ENCODE measurements at regions not wholly inside any gene's neighbourhood (a gene's known extent, or its start where the extent isn't known, plus 50 kb on each side); places are given as distances from the start of the nearest gene placed in this dataset.

DNA sequence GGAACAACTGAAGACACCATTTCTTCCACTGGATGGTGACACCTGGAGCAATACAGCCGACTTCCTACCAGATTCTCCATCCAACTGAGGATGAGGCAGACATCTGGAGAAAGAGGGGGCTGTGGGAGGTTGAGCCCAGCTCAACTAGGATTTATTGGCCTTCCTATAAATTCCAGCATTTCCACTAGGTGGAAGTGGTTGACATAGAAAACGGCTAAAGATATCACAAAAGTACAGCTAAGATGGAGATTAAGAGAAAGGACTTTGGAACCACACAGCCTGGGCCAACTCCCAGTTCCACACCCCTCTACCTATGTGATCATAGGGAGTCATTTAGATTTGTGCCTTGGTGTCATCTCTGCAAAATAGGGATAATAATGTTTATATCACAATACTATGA is 61.3 kb upstream of the CAV2 start:
- no peak for TF ChIP-seq CTCF (IDR thresholded peaks at IDR 0.05; ENCODE audit: low read length)
- TF ChIP-seq EZH2 (optimal IDR thresholded peaks at IDR 0.05; ENCODE audit: low read depth, low read length) = no peak
